DMS53 (cell line): ENCODE measurements at regions not wholly inside any gene's neighbourhood (a gene's known extent, or its start where the extent isn't known, plus 50 kb on each side); places are given as distances from the start of the nearest gene placed in this dataset.
A peak's percentile ranks its signal among the peaks of the same experiment; 100 is the strongest.

Experiments
- DNase-seq: peaks from one replicate; lab custom pipeline; 2025; lab: John Stamatoyannopoulos, UW

DNA sequence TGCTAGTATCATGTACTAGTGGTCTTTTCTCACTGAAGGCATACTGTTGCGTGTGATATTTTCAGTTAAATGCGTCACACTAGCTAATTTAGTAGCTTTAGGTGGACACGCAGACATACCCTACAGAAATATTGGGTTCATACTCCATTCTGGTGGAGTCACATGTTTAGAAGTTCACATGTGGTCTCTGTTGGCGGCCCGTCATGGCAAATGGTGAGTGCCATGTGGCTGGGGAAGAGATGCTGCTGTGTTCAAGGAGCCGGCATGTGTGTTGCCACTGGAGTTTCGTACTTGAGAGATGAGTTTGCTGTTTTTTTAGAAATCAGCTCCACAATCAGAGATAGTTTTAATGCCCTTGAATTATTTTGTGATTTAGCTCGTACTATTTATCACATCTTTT is 454.6 kb downstream of the PCNX1 start:
- DNase-seq = no peak

DNA sequence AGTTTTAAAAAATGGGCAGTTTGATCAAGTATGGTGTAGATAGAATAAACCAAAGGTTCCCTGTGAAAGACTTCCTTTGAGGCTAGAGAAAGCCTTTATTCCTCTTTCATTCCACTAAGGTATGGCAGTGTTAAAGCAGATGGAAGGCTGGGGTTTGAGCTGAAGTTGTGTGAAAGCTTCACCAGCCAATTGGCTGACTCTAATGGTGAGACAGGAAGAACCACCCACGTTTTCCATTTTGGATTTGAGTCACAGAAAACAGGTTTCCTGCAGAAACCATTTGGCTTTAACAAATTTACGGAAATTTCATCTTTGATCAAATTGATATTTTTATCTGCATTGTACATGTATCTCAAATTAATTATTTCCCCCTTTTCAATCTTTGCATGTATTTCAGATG is 455.0 kb downstream of the PCNX1 start:
- DNase-seq = no peak

DNA sequence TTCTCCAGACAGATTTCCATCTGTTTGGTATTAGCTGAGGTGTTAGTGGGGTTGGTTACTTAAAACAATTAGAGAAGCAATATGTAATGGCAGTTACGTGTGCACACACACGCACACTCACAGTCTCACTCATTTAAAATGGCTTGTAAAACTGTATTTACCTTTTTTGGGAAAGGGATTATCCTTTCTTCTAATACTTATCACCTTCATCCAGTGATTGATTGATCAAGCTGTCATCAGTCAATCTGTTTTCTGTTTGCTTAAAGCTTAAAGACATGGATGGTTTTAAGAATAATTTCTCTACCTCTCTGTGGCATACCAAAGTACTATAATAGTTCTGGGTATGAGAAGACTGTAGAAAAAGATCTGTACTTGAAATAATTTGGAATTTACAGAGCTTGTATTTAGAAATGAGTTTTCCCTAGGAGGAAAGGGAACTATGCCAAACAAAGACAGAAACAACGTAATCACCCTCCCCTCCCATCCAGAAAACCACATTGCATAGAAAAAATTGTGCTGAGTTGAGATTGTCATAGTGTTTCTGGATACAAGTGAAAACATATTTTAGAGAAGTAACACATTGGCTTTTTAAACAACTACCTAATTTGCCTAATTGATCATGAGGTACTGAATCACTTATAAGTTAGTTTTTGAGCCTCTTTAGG is 455.8 kb downstream of the PCNX1 start:
- DNase-seq = no peak

GRCh38 chr14:71363946-71364925 is 457.0 kb downstream of the PCNX1 start:
- DNase-seq = no peak

DNA sequence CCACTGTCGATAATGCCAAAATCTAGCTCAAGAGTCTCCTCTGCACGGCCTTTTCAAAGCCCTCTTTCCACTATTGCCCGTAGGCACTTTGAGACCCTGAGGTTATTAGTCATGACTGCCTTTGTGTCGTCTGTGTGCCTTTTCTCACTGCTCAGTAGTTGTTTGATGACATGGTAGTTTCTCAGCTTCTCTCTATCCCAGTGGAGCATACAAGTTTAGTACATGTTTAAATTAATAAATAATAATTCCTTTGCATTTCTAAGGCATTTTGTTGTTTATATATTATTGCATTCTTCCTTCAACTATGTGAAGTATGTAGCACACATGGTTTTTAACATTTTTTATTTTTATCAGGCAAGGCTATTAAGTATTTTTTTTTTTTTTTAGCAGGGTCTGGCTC is 458.1 kb downstream of the PCNX1 start:
- no peak for DNase-seq

DNA sequence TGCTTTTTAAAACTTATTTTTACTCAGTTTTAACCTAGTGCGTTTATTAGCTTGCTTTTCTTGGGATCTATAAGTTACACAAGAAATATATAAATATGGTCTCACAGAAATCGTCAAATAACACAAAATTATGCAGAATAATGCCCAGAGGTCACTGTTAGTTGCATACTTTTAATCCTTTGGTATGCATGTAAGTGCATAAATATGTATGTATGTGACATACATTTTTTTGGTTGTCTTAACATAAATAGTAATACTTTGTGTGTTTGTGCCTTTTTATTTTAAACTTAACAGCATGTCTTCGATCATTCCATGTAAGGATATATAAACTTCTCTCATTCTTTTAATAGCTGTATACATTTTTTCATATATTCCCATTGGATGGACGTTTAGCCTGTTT is 459.6 kb downstream of the PCNX1 start:
- no peak for DNase-seq

GRCh38 chr14:71371711-71372396 is 464.6 kb downstream of the PCNX1 start:
- DNase-seq = peak; percentile 46

DNA sequence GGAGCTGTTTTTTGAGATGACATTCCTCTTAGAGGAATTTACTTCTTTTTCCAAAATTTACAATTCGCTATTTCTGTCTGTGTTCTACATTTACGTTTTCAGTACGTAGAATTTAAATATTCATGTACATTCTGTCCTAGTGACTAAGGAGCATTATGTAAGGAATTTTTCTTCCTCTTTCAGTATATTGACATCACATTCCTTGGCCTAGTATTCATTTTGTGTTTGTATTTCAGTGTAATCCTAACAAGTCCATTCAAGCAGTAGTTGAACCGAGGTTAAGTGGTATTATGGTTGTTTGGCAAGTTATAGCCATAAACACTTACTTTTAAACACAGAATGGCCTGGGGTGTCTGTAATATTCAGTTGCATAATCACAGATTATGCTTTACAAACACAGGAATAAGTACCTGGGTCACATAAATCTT is 465.2 kb downstream of the PCNX1 start:
- DNase-seq = peak; percentile 66

- no peak for DNase-seq
These were observed 466.5 kb downstream of the PCNX1 start for GRCh38 chr14:71373773-71374172.

DNA sequence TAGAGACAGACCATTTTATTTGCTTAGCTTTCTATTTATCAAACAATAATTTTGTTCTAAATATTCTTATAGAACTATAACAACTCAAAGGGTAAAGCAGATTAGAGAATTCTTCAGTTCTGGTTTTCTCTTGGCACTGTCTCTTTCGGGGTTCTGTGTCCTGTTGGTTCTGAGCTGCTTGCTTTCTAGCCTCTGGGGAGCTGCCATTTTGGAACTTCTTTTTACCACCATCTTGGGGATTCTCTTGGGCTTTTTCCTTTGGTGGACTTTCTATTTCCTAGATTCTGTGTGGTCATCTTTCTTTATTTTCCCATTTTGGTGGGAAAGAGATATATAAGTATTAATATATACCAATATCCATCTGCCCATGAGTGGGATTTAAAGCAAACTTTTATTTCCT is 467.7 kb downstream of the PCNX1 start:
- DNase-seq = no peak

DNA sequence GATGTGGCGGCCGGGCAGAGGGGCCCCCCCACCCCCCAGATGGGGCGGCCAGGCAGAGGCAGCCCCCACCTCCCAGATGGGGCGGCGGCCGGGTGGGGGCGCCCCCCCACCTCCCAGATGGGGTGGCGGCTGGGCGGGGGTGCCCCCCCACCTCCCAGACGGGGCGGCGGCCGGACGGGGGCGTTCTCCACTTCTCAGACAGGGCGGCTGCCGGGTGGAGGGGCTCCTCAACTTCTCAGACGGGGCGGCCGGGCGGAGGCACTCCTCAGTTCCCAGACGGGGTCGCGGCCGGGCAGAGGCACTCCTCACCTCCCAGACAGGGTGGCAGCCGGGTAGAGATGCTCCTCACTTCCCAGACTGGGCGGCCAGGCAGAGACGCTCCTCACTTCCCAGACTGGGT is 469.8 kb downstream of the PCNX1 start:
- no peak for DNase-seq

GRCh38 chr14:71380271-71380670 is 473.0 kb downstream of the PCNX1 start:
- no peak for DNase-seq

GRCh38 chr14:71381814-71382213 is 474.6 kb downstream of the PCNX1 start:
- no peak for DNase-seq

DNA sequence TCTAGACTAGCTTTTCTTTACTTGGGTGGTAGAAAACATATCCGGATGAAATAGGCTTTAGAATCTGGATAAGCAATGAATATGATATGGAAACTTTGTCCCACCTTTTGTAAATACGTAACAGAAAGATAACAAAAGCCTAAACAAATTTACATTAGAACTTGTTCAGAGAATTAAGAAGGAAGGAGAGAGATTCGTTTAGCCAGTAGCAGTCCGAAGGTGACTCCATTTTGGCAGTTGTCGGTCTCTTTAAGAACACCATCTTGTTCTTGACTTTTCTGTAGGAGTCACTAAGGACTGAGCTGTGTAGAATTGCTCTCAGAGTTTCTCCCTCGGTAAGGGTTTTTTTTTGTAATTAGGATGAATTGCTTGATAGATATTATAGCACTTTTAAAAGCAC is 475.1 kb downstream of the PCNX1 start:
- no peak for DNase-seq

DNA sequence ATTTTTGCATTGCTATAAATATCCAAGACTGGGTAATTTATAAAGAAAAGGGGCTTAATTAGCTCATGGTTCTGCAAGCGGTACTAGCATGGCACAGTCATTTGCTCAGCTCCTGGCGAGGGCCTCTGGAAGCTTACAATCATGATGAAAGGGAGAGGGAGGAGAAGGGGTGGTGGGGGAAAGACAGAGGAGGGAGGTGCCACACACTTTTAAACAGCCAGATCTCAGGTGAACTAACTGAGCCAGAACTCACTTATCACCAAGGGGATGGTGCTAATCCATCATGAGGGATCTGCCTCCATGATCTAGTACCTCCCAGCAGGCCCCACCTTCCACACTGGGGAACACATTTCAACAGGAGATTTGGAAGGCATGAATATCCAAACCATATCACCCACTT is 476.3 kb downstream of the PCNX1 start:
- DNase-seq = no peak

- no peak for DNase-seq
These were observed 477.0 kb downstream of the PCNX1 start for GRCh38 chr14:71384007-71384845.

DNA sequence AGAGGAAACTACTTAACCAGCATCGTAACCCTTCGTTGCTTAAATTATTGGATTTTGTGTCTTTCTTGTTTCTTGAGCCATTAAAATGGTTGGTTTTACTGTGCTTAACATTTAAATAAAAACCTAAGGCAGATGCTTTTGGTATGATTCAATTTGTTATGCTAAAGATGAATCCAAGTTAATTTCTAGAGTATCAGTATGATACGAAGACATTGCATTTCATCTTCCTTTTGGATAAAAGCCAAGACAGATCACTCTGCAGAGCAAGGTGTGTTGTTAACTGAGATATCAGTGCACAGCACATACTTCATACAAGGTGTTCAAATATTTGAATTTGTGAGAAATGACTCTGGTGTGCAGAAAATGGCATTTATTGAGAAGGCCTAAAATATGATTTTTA is 480.5 kb downstream of the PCNX1 start:
- peak; percentile 5 for DNase-seq

GRCh38 chr14:71388336-71388735 is 481.1 kb downstream of the PCNX1 start:
- DNase-seq = no peak

GRCh38 chr14:71388862-71389261 is 481.6 kb downstream of the PCNX1 start:
- no peak for DNase-seq

DNA sequence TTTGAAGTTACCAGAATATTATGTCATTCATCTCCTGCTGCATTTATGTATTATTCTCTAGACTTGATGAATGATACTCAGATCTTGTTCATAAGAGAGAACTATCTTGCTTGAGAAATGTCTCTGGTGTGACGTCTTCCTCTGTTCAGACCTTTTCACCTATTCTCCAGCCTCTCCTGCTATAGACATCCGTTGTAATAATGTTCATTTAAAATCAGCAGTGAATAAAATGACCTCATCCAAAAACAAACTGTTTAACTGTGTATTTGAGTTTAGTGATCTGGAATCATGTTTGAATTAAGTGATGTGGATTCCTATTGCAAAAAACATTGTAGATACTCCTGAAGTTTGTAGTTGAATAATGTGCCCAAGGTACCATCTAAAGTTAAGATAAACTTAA is 487.1 kb downstream of the PCNX1 start:
- DNase-seq = no peak

- DNase-seq = no peak
These were observed 487.9 kb downstream of the PCNX1 start for GRCh38 chr14:71395151-71395604.

DNA sequence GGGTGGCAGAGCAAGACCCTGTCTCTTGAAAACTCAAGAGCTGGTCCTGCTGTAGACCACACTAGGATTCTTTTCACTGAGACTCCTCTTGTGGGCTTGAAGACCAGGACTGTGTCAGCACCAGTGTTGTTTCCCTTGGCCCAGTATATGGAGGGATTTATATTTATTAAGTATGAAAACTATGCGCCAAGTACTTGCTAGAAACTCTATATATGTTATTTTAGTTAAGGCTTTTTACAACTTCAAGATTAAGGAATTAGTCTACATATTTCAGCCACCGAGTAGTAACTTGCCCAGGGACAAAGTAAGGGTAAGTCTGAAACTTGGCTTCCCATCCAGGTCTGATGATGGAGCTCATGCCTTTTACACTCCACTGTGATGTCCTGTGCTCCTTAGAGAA is 488.4 kb downstream of the PCNX1 start:
- no peak for DNase-seq
